Cardiac fibroblast (primary cell): ENCODE measurements at regions not wholly inside any gene's neighbourhood (a gene's known extent, or its start where the extent isn't known, plus 50 kb on each side); places are given as distances from the start of the nearest gene placed in this dataset.

ENCODE experiments used
- DNase-seq, 2 donors: peaks; one replicate each; pipeline versions ENCODE4 v3.0.0 to v3.0.0-alpha.2; 2010; ENCODE audit warnings: low read depth in 2 of 2
- H3K4me3 ChIP-seq, 2 donors: replicated peaks in 1 of 2; 1 replicate in 1 of 2; 2 replicates in 1 of 2; pipeline ENCODE4 v1.5.1; 2011; ENCODE audit warnings: low read depth in 2 of 2, low read length in 2 of 2, mild to moderate bottlenecking in 2 of 2, moderate library complexity in 1 of 2
- CTCF ChIP-seq: IDR thresholded peaks from one replicate; pipeline ENCODE4 v1.5.1; 2011; ENCODE audit warnings: low read depth, mild to moderate bottlenecking, low read length, inconsistent platforms

GRCh38 chr1:79745929-79746328 lies 739.4 kb upstream of the ADGRL4 start:
- TF ChIP-seq CTCF: no peak
- H3K4me3 ChIP-seq: no peak overlapping the region
- peak in 1 of 2 donors; percentile 27 for DNase-seq

GRCh38 chr1:79744746-79745145 lies 738.2 kb upstream of the ADGRL4 start:
- no peak for TF ChIP-seq CTCF
- no peak overlapping the region for H3K4me3 ChIP-seq
- DNase-seq: no peak

DNA sequence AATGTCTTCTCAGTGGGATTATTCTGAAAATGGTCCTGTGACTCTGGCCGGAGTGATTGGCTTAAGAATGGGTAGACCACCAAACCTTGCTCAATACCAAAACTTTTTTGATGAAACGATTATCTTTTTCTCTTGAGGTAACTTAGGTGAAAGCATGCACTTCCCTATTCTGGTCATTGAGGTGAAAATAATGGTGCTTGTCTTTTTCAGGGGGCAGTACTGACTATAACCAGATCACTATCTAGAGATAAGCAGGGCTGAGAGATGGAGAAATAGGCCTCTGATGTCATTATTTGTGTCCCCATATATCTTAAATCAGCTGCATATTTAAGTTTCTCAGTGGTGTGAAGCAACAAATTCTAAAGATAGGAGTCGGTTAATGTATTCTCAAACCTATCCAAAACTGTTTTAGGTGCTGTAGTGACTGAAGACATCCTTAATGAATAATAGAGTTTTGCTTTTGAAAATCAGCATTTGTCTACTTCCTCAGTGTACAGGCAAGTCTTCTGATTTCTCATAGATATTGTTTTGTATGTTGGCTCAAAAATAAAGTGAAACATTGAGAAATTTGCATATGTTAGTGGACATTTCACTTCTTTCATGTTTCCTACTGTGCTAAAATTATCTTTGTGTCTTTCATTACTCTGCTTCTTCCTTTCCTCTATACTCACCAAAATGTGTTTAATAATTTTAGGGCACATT lies 735.3 kb upstream of the ADGRL4 start:
- no peak for TF ChIP-seq CTCF
- no peak overlapping the region for H3K4me3 ChIP-seq
- DNase-seq: no peak

GRCh38 chr1:79738101-79738500 lies 731.6 kb upstream of the ADGRL4 start:
- TF ChIP-seq CTCF: no peak
- no peak for DNase-seq
- no peak overlapping the region for H3K4me3 ChIP-seq

- H3K4me3 ChIP-seq: no peak overlapping the region
These were observed 730.7 kb upstream of the ADGRL4 start for GRCh38 chr1:79737193-79737592.

DNA sequence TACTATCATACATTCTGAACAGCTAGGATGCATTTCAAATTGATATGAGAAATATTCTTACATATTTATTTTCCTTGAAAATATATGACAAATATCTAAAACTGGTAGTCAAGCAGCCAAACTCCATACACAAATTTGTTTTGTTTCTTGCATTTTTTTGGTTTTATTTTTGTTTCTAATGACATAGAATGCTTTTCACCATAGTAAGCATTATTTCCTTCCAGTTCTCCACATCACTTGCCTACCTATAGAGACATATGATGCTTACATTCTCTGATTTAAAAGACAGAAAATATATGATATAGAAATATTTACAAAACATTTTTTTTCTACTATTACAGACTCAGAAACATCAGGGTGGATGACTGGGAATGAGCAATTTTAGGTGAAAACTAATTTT lies 726.4 kb upstream of the ADGRL4 start:
- DNase-seq: no peak
- no peak overlapping the region for H3K4me3 ChIP-seq
- no peak for TF ChIP-seq CTCF

More at GRCh38 chr1:79737193-79737592, 730.7 kb upstream of the ADGRL4 start:
- DNase-seq: no peak
- no peak for TF ChIP-seq CTCF

GRCh38 chr1:79726911-79727310 lies 720.4 kb upstream of the ADGRL4 start:
- peak in 1 of 2 donors; percentile 55 for DNase-seq
- TF ChIP-seq CTCF: no peak
- H3K4me3 ChIP-seq: no peak overlapping the region
